Osteocyte (in vitro differentiated cells): ENCODE measurements at regions not wholly inside any gene's neighbourhood (a gene's known extent, or its start where the extent isn't known, plus 50 kb on each side); places are given as distances from the start of the nearest gene placed in this dataset.

Source experiments
- DNase-seq: peaks from one replicate; pipeline ENCODE4 v3.0.0; 2021; ENCODE audit warnings: mixed read lengths; ENCODE audit not compliant: unreplicated experiment; ENCODE audit errors: extremely low spot score
- H3K27ac Mint-ChIP-seq: one replicate; pipeline ENCODE4 v1.8.0; 2021; ENCODE audit warnings: mild to moderate bottlenecking, mixed read lengths; ENCODE audit not compliant: unreplicated experiment
- H3K27me3 Mint-ChIP-seq: one replicate; pipeline ENCODE4 v1.8.0; 2021; ENCODE audit warnings: mixed read lengths; ENCODE audit not compliant: unreplicated experiment
- H3K36me3 Mint-ChIP-seq: one replicate; pipeline ENCODE4 v1.8.0; 2021; ENCODE audit warnings: mixed read lengths; ENCODE audit not compliant: unreplicated experiment
- H3K4me1 Mint-ChIP-seq: one replicate; pipeline ENCODE4 v1.8.0; 2021; ENCODE audit warnings: mixed read lengths; ENCODE audit not compliant: unreplicated experiment
- H3K4me3 Mint-ChIP-seq: one replicate; pipeline ENCODE4 v1.8.0; 2021; ENCODE audit warnings: mild to moderate bottlenecking, moderate library complexity, mixed read lengths; ENCODE audit not compliant: unreplicated experiment
- H3K9me3 Mint-ChIP-seq: one replicate; pipeline ENCODE4 v1.8.0; 2021; ENCODE audit warnings: mixed read lengths; ENCODE audit not compliant: unreplicated experiment
- CTCF ChIP-seq: fragments of 200-600 bp; sonication (generic); IDR thresholded peaks from 2 replicates; pipeline ENCODE4 v1.5.0; 2021; ENCODE audit warnings: antibody characterized with exemption, mild to moderate bottlenecking, moderate library complexity

DNA sequence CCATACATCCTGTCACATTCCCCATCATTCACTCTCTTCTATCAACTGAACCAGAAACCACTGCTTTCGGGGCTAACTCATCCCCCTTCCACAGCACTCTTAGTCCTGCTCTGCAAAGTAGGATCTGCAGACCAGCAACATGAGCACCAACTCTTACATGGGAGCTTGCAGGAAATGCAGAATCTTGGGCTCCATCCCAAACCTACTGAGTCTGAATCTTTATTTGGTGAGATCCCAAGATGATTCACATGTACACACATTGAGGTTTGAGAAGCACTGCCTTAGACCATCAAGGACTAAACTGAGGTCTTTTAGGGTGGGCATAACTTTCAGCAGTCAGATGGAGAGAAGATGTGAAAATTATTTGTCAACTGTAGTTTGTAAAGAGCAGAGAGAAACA, 235.6 kb upstream of the EPHA4 start:
- Mint-ChIP-seq H3K4me1 (no peaks in the 10 kb centered on the region), H3K36me3 (no peaks in the 10 kb centered on the region), H3K9me3 (peaks cover 14% of the 10 kb centered on the region), H3K27ac (no peak overlapping the region), H3K4me3 (no peak overlapping the region), H3K27me3 (no peaks in the 10 kb centered on the region)
- no peak for TF ChIP-seq CTCF
- DNase-seq = no peak

GRCh38 chr2:221802089-221802488, 230.0 kb upstream of the EPHA4 start:
- Mint-ChIP-seq H3K27me3 (no peaks in the 10 kb centered on the region), H3K36me3 (no peaks in the 10 kb centered on the region), H3K4me1 (no peaks in the 10 kb centered on the region), H3K4me3 (no peak overlapping the region), H3K27ac (no peak overlapping the region), H3K9me3 (peaks cover 10% of the 10 kb centered on the region)
- no peak for DNase-seq
- no peak for TF ChIP-seq CTCF

DNA sequence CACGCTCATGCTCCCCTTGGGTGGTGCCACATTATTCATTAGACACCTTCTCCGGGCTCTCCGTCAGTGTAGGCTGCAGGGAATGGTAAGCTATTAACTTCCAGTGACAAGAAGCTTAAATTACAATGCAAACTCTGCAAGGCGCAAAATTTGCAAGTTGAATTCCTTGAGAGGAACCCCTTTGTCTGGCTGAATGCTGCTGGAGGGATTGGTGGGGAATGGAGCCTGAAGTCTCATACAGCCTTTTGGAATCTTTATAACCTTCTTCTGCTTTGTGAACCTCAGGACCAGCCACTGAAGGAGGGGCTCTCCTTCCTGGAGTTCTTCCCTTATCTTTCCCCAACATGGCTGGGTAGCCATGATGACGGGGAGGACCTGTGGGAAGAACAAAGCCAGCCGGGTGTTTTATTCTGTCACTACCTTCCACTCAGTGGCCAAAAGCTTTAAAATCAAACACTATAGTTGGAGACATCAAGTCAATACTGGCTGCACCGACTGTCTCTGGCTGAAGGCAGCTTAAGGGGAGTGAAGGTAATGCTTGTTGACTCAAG, 220.9 kb upstream of the EPHA4 start:
- Mint-ChIP-seq H3K27me3 (no peaks in the 10 kb centered on the region), H3K27ac (no peak overlapping the region), H3K9me3 (peaks cover 4% of the 10 kb centered on the region), H3K4me3 (no peak overlapping the region), H3K36me3 (no peaks in the 10 kb centered on the region), H3K4me1 (no peaks in the 10 kb centered on the region)
- DNase-seq = no peak
- TF ChIP-seq CTCF = no peak

GRCh38 chr2:221791844-221792243, 219.7 kb upstream of the EPHA4 start:
- peaks cover 4% of the 10 kb centered on the region for H3K9me3 Mint-ChIP-seq
- no peaks in the 10 kb centered on the region for H3K27me3 Mint-ChIP-seq
- DNase-seq = no peak
- H3K4me1 Mint-ChIP-seq = no peaks in the 10 kb centered on the region
- no peak for TF ChIP-seq CTCF
- no peak overlapping the region for H3K27ac Mint-ChIP-seq
- no peak overlapping the region for H3K4me3 Mint-ChIP-seq
- H3K36me3 Mint-ChIP-seq = no peaks in the 10 kb centered on the region

- H3K4me1 Mint-ChIP-seq = no peaks in the 10 kb centered on the region
- TF ChIP-seq CTCF = no peak
- no peaks in the 10 kb centered on the region for H3K36me3 Mint-ChIP-seq
- H3K27me3 Mint-ChIP-seq = no peaks in the 10 kb centered on the region
- peaks cover 13% of the 10 kb centered on the region for H3K9me3 Mint-ChIP-seq
- DNase-seq = no peak
- H3K27ac Mint-ChIP-seq = no peak overlapping the region
- no peak overlapping the region for H3K4me3 Mint-ChIP-seq
These were observed 215.5 kb upstream of the EPHA4 start for GRCh38 chr2:221787561-221787960.
